Fibroblast of skin of back (primary cell): ENCODE measurements at regions not wholly inside any gene's neighbourhood (a gene's known extent, or its start where the extent isn't known, plus 50 kb on each side); places are given as distances from the start of the nearest gene placed in this dataset.

Source experiments
- DNase-seq: peaks from one replicate; pipeline ENCODE4 v3.0.0-alpha.2; 2013

GRCh38 chr7:42432644-42433043, 195.6 kb upstream of the GLI3 start:
- DNase-seq = no peak

GRCh38 chr7:42431873-42432272, 194.9 kb upstream of the GLI3 start:
- no peak for DNase-seq

GRCh38 chr7:42429339-42429738, 192.3 kb upstream of the GLI3 start:
- no peak for DNase-seq

GRCh38 chr7:42426163-42426562, 189.2 kb upstream of the GLI3 start:
- peak; percentile 11 for DNase-seq

GRCh38 chr7:42414941-42415505, 178.0 kb upstream of the GLI3 start:
- peak; percentile 82 for DNase-seq

- DNase-seq = peak; percentile 65
Measured at GRCh38 chr7:42414028-42414427, 177.0 kb upstream of the GLI3 start.

- DNase-seq = no peak
Measured at GRCh38 chr7:42409296-42409695, 172.3 kb upstream of the GLI3 start.

- DNase-seq = no peak
Measured at GRCh38 chr7:42407833-42408232, 170.8 kb upstream of the GLI3 start.

GRCh38 chr7:42407021-42407710, 170.2 kb upstream of the GLI3 start:
- no peak for DNase-seq

GRCh38 chr7:42406358-42406757, 169.3 kb upstream of the GLI3 start:
- DNase-seq = no peak

- no peak for DNase-seq
Measured at GRCh38 chr7:42405782-42406181, 168.8 kb upstream of the GLI3 start.

- no peak for DNase-seq
Measured at GRCh38 chr7:42403831-42404230, 166.8 kb upstream of the GLI3 start.

- DNase-seq = no peak
Measured at GRCh38 chr7:42400961-42401360, 164.0 kb upstream of the GLI3 start.

GRCh38 chr7:42400211-42400772, 163.3 kb upstream of the GLI3 start:
- DNase-seq = no peak

GRCh38 chr7:42395607-42396006, 158.6 kb upstream of the GLI3 start:
- no peak for DNase-seq

- no peak for DNase-seq
Measured at GRCh38 chr7:42392826-42393225, 155.8 kb upstream of the GLI3 start.

GRCh38 chr7:42389697-42390096, 152.7 kb upstream of the GLI3 start:
- peak; percentile 25 for DNase-seq

- no peak for DNase-seq
Measured at GRCh38 chr7:42385912-42386311, 148.9 kb upstream of the GLI3 start.

GRCh38 chr7:42381161-42381560, 144.2 kb upstream of the GLI3 start:
- no peak for DNase-seq

GRCh38 chr7:42380401-42380800, 143.4 kb upstream of the GLI3 start:
- peak; percentile 84 for DNase-seq

- DNase-seq = no peak
Measured at GRCh38 chr7:42378149-42378548, 141.1 kb upstream of the GLI3 start.

- no peak for DNase-seq
Measured at GRCh38 chr7:42373285-42373684, 136.3 kb upstream of the GLI3 start.

- DNase-seq = no peak
Measured at GRCh38 chr7:42372479-42372878, 135.5 kb upstream of the GLI3 start.

- peak; percentile 6 for DNase-seq
Measured at GRCh38 chr7:42359946-42360345, 122.9 kb upstream of the GLI3 start.
